K562 (cell line): ENCODE measurements at regions not wholly inside any gene's neighbourhood (a gene's known extent, or its start where the extent isn't known, plus 50 kb on each side); places are given as distances from the start of the nearest gene placed in this dataset.

ENCODE experiments used
- ATAC-seq: fragments of 200-7000 bp; cut with Tn5 transposase; 3 replicates; pipeline ENCODE4 v1.9.1; 2020; ENCODE audit warnings: moderate library complexity
- BruUV-seq: library from RNA; stranded (reverse); fragments of 400-500 nt; replicated peaks from 2 replicates; lab custom pipeline; 2021; lab: Mats Ljungman, UMichigan
- CTCF ChIA-PET: fragments of 300-600 bp; formaldehyde crosslinking; extraction: SDS; loops from one replicate; lab custom pipeline; 2021; ENCODE audit warnings: low intra/inter-chr PET ratio; lab: Yijun Ruan, JAX
- POLR2A ChIA-PET: fragments of 300-600, 350-650 bp; sonication (Branson Sonifier 250); formaldehyde crosslinking; extraction: SDS; loops from one replicate; lab custom pipeline; 2021; ENCODE audit warnings: antibody characterized with exemption, inconsistent platforms; lab: Yijun Ruan, JAX
- DNase-seq, 4 experiments: peaks; one replicate each; pipeline versions ENCODE4 v3.0.0 to v3.0.0-alpha.2; 2011 to 2018; ENCODE audit warnings: low spot score in 3 of 4, mixed read lengths in 3 of 4; ENCODE audit errors: extremely low read depth in 1 of 4
- FAIRE-seq: peaks from 2 replicates; lab custom pipeline; 2011; peaks lifted over from hg19 to GRCh38; lab: Jason Lieb, UNC
- H2AFZ ChIP-seq: 2 replicates; pipeline ENCODE4 v1.6.0; 2011; ENCODE audit warnings: low read depth, low read length, control low read depth, inconsistent platforms
- H3K27ac ChIP-seq: fragments of 200-600 bp; 3 replicates; pipeline ENCODE4 v1.8.0; 2011; ENCODE audit warnings: low read depth, mild to moderate bottlenecking, control low read depth, inconsistent platforms, low read length, moderate library complexity, mixed read lengths; ENCODE audit errors: extremely low read depth
- H3K27me3 ChIP-seq, 2 experiments: fragments of 300-600 bp in 1 of 2; 2 replicates in 1 of 2; 3 replicates in 1 of 2; pipeline versions ENCODE4 v1.6.0 to v1.8.0; 2011; ENCODE audit warnings: inconsistent platforms in 2 of 2, low read length in 2 of 2, mild to moderate bottlenecking in 1 of 2, mixed read lengths in 1 of 2, moderate library complexity in 1 of 2; ENCODE audit not compliant: control insufficient read depth in 2 of 2, insufficient read depth in 2 of 2
- H3K36me3 ChIP-seq: fragments of 300-600 bp; 3 replicates; pipeline ENCODE4 v1.8.0; 2011; ENCODE audit warnings: mild to moderate bottlenecking, low read length, inconsistent platforms; ENCODE audit not compliant: control insufficient read depth, insufficient read depth
- H3K4me1 ChIP-seq, 2 experiments: fragments of 200-600 bp in 1 of 2; replicated peaks in 1 of 2; 2 replicates in 1 of 2; 3 replicates in 1 of 2; pipeline versions ENCODE4 v1.5.1 to v1.8.0; 2011; ENCODE audit warnings: inconsistent platforms in 2 of 2, low read length in 2 of 2, mild to moderate bottlenecking in 1 of 2, mixed read lengths in 1 of 2, moderate library complexity in 1 of 2; ENCODE audit not compliant: control insufficient read depth in 2 of 2, insufficient read depth in 2 of 2
- H3K4me2 ChIP-seq: 2 replicates; pipeline ENCODE4 v1.6.1; 2011; ENCODE audit warnings: low read length, control low read depth, inconsistent platforms, mixed read lengths; ENCODE audit not compliant: insufficient read depth
- H3K4me3 ChIP-seq: fragments of 200-600 bp; sonication (generic), shearing (Covaris generic); 2 replicates; pipeline ENCODE4 v1.5.1; 2016; ENCODE audit warnings: control low read depth, inconsistent platforms
- H3K79me2 ChIP-seq: fragments of 200-600 bp; 3 replicates; pipeline ENCODE4 v1.8.0; 2011; ENCODE audit warnings: low read length, inconsistent platforms; ENCODE audit not compliant: control insufficient read depth, insufficient read depth
- H3K9ac ChIP-seq, 2 experiments: 2 replicates each; pipeline versions ENCODE4 v1.6.0 to v1.6.1; 2011; ENCODE audit warnings: low read depth in 2 of 2, low read length in 2 of 2, control low read depth in 1 of 2, inconsistent platforms in 1 of 2, mild to moderate bottlenecking in 1 of 2, mixed read lengths in 1 of 2; ENCODE audit not compliant: insufficient read depth in 1 of 2
- H3K9me1 ChIP-seq: one replicate; pipeline ENCODE4 v1.6.0; 2011; ENCODE audit warnings: inconsistent platforms, mild to moderate bottlenecking, low read length, moderate library complexity; ENCODE audit not compliant: control insufficient read depth, insufficient read depth
- H3K9me3 ChIP-seq: replicated peaks from 2 replicates; pipeline ENCODE4 v1.5.1; 2011; ENCODE audit warnings: low read depth, low read length, inconsistent platforms; ENCODE audit not compliant: control insufficient read depth, insufficient read depth
- H4K20me1 ChIP-seq: replicated peaks from 2 replicates; pipeline ENCODE4 v1.6.1; 2011; ENCODE audit warnings: low read length, inconsistent platforms, mixed read lengths; ENCODE audit not compliant: control insufficient read depth, insufficient read depth
- CHD7 ChIP-seq: fragments of 200-600 bp; sonication (generic); IDR thresholded peaks from one replicate; pipeline ENCODE4 v1.6.1; 2012; ENCODE audit warnings: mild to moderate bottlenecking, low read depth, low read length, inconsistent platforms
- RBM22 ChIP-seq: fragments of 200-400 bp; formaldehyde crosslinking; IDR thresholded peaks from 2 replicates; pipeline ENCODE4 v1.6.1; 2018; ENCODE audit warnings: low read length, low read depth; ENCODE audit not compliant: poor library complexity, severe bottlenecking
- SAFB2 ChIP-seq: fragments of 200-400 bp; formaldehyde crosslinking; IDR thresholded peaks from 2 replicates; pipeline ENCODE4 v1.6.1; 2018; ENCODE audit warnings: borderline replicate concordance, low read length, low read depth, moderate library complexity; ENCODE audit not compliant: severe bottlenecking
- VEZF1 ChIP-seq: fragments of 200-800 bp; sonication (Bioruptor generic); IDR thresholded peaks from 2 replicates; pipeline ENCODE4 v1.6.1; 2017; ENCODE audit warnings: missing genetic modification characterization, missing compliant biosample characterization
- ZBTB12 ChIP-seq: fragments of 250-450 bp; sonication (Bioruptor Pico); IDR thresholded peaks from 2 replicates; pipeline ENCODE4 v1.4.0; 2020
- ZBTB8A ChIP-seq: fragments of 450-650 bp; IDR thresholded peaks from 2 replicates; pipeline ENCODE4 v1.6.1; 2018; ENCODE audit warnings: mild to moderate bottlenecking, moderate library complexity; ENCODE audit not compliant: partially characterized antibody
- ZNF121 ChIP-seq: sonication (generic); formaldehyde crosslinking; conservative IDR thresholded peaks from 2 replicates; pipeline ENCODE4 v1.8.0; 2022; ENCODE audit warnings: missing genetic modification reagents
- WGBS: fragments of 100-300 bp; shearing (Covaris generic); methylation state at CpG from one replicate; pipeline ENCODE4 v1.1.6; 2016; ENCODE audit warnings: low coverage, mixed read lengths; ENCODE audit not compliant: insufficient coverage; ENCODE audit errors: missing lambda C conversion rate; 5-methylcytosine and 5-hydroxymethylcytosine counted together
- in situ Hi-C: fragments of 300-500 bp; cut with MboI; formaldehyde crosslinking; loops from 4 replicates; pipeline ENCODE4 v1.15.0; 2018; ENCODE audit warnings: inconsistent platforms, mixed read lengths
- intact Hi-C: fragments of 100-400 bp; cut with micrococcal nuclease; formaldehyde crosslinking; loops from 2 replicates; pipeline ENCODE4 v1.14.2; 2022

- TF ChIP-seq SAFB2 (no peak), ZBTB12 (CRISPR knock-in tag) (no peak), ZNF121 (CRISPR knock-in tag) (no peak)
Measured at GRCh38 chr2:228723599-228723998, 542.1 kb upstream of the SPHKAP start (continued).

- ChIA-PET CTCF (no interaction called here), POLR2A (no interaction called here)
- H3K79me2 ChIP-seq, result no peaks in the 10 kb centered on the region
- H3K27me3 ChIP-seq, result no peaks in the 10 kb centered on the region
- no peaks in the 10 kb centered on the region for H3K9me1 ChIP-seq
- no peaks in the 10 kb centered on the region for H3K9me3 ChIP-seq
- H3K4me2 ChIP-seq, result no peak overlapping the region
- ATAC-seq (no peak), DNase-seq (no peak), FAIRE-seq (no peak)
- H2AFZ ChIP-seq, result no peak overlapping the region
- no peak for TF ChIP-seq ZBTB8A
- TF ChIP-seq VEZF1 (CRISPR knock-in tag), result no peak
- no peak for TF ChIP-seq CHD7
- TF ChIP-seq RBM22, result no peak
- intact Hi-C loops, result no loop called here
- no peaks in the 10 kb centered on the region for H3K36me3 ChIP-seq
- H3K9ac ChIP-seq, result no peak overlapping the region
- BruUV-seq, result no TSS peak
- no peak overlapping the region for H3K4me3 ChIP-seq
- no peak overlapping the region for H3K27ac ChIP-seq
- H4K20me1 ChIP-seq, result no peaks in the 10 kb centered on the region
- in situ Hi-C loops, result no loop called here
- WGBS, result 0% methylated on average over 1 of the region's 1 CpG
- H3K4me1 ChIP-seq, result no peaks in the 10 kb centered on the region
Measured at GRCh38 chr2:228722311-228722710, 540.8 kb upstream of the SPHKAP start.
